D721Med (cell line): ENCODE measurements at regions not wholly inside any gene's neighbourhood (a gene's known extent, or its start where the extent isn't known, plus 50 kb on each side); places are given as distances from the start of the nearest gene placed in this dataset.

Source experiments
- DNase-seq: peaks from one replicate; pipeline ENCODE4 v3.0.0; 2011; ENCODE audit warnings: low spot score; ENCODE audit not compliant: insufficient read length
- FAIRE-seq: peaks from 2 replicates; lab custom pipeline; 2011; peaks lifted over from hg19 to GRCh38; lab: Jason Lieb, UNC
- CTCF ChIP-seq: IDR thresholded peaks from 2 replicates; pipeline ENCODE4 v1.5.1; 2012; ENCODE audit warnings: mild to moderate bottlenecking, control low read depth; ENCODE audit not compliant: insufficient read depth; ENCODE audit errors: missing control alignments

DNA sequence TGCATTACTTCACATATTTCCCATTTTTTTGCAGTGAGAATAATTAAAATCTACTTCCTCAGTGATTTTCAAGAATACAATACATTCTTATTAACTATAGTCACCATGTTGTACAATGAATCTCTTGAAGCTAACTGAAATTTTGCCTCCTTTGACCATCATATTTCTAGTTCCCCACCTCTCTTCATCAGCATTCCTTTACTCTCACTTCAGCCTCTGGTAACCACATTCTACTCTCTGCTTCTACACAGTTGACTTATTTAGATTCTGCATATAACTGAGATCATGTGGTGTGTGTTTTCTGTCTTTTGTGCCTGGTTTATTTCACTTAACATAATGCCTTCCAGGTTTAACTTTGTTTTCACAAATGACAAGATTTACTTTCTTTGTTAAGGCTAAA, 304.4 kb upstream of the LYPLAL1 start:
- DNase-seq (no peak), FAIRE-seq (no peak)
- TF ChIP-seq CTCF = no peak

DNA sequence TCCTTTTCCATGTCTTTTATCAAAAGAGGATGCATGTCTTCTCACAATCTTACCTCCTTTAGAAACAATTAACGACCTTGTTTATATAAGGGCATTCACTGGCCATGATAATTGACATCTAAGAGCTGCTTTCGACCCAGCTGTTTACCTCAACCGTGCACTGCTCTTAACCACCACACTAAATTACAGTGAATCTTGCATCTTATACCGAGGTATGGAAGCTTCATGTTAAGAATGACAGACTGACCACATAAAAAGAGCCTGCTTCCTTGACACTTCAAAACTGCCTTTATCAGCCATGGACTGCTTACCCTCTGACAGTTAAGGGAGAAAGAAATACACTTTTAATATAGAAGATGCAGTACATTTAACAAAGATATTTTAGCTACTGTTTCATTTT, 301.7 kb upstream of the LYPLAL1 start:
- peak; percentile 63 for FAIRE-seq
- no peak for DNase-seq
- TF ChIP-seq CTCF = no peak

DNA sequence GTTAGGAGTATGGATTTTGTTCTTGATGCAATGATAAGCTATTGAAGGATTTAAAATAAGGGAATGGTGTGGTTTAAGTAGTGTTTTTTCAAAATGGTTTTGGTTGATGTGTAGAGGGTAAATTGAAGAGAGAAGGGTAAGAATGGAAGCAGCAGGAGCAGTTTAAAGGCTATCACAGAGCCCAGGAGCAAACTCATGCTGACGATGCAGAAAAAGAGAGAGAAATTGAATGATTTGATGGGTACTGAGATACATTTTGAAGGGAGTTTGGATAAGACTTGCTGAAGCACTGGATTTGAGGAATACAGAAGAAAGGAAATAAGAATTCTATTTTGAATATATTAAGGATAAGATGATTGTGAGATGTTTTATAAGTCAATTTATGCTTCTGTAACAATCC, 300.8 kb upstream of the LYPLAL1 start:
- DNase-seq (no peak), FAIRE-seq (no peak)
- no peak for TF ChIP-seq CTCF

DNA sequence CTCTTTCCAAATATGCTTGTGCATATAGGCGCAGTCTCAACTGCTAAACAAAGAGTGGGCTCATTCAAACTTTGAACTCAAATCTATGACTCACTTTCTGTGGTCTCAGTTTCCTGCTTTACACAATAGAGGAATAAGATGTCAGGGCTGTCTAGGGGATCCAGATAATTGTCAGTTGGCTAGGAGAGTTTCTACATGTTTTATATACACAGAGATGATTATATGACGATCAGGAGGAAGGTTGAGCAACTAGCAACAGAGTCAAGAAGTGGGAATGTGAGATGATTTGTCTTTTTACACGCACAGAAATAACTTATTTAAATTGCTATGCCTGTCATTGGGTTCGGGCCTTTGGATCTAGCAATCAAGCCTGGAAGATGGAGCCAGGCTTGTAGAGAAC, 299.4 kb upstream of the LYPLAL1 start:
- FAIRE-seq (peak; percentile 35), DNase-seq (no peak)
- no peak for TF ChIP-seq CTCF

DNA sequence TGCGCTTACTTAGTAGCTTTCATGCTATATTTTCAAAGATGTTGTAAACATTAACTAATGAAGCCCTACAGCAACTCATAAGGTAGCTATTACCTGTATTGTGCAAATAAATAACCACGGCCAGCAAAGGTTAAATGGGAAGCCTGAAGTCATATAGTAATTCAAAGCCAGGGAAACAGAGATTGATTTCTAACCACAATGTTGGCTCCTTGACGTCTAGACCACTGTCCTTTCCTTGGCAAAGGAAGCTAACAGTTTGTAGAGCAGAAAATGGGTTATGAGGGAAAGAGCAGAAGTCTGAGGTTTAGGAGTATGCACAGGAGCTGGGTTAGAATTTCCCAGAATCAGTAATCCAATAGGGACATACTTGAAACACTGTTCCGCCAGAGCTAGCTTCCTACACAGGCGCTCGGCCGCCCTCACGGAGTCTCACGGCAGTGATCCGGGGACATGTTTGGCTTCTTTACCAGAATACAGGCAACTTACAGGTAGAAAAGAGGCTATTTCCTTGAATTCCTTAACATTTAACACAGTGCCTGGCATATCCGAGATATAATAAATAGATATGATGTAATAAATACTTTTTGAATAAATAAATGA, 298.8 kb upstream of the LYPLAL1 start:
- no peak for DNase-seq
- no peak for TF ChIP-seq CTCF
- FAIRE-seq = no peak

- no peak for DNase-seq
- peak; percentile 87 for FAIRE-seq
- no peak for TF ChIP-seq CTCF
Observed at GRCh38 chr1:218878369-218878768, 295.3 kb upstream of the LYPLAL1 start.

DNA sequence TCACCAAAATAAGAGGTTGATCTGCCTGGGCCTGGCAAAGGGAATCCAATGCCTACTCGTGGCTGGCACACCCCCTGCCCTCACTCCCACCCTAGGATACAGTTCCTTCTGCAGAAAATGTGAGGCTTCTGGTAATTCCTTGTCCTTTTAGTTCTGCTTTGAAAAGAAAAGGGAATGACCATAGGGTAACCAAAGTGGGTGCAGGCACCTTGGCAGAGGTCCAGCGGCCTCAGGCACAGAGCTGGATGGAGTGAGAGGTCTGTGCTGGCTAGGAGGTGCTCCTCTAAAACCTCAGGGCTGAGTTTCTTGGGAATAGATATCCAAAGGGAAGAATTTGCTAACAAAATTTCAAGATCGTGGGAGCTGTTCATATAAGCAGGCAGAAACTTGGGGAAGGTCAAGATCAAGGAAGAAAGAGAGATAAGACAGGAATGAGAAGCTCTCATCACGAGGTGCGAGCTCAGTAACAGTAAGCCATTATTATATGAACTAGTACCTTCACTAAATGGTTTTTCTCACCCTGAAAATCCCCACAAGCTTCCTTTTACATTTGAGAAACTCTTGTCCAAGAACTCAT, 293.1 kb upstream of the LYPLAL1 start:
- no peak for TF ChIP-seq CTCF
- DNase-seq = no peak
- no peak for FAIRE-seq
